ENCODE measurements at regions not wholly inside any gene's neighbourhood (a gene's known extent, or its start where the extent isn't known, plus 50 kb on each side); places are given as distances from the start of the nearest gene placed in this dataset.
"Not testable (repeated sequence)": the region's sequence is repeated elsewhere in the genome, so short reads cannot be mapped to it uniquely, and the experiment has no call there.

DNA sequence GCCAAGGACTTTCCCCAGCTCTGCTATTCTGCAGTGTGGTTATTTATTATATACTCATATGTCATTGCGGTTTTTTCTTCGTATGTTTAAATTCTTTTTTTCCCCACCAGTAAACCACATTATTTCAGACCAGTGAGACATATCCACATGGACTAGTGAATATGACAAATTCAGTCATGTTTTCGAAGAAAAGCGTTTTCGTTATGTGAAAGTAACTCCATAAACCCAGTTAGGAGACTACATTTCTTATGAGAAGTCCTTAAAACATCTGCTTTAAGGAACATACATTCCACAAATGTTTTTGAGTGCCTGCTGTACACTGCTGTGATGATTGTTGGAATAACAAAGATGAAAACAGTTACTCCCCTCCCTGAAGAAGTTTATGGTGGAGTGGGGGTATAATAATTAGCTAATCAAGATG lies 591.8 kb upstream of the CLINT1 start:
- TF ChIP-seq, protein P1, sequence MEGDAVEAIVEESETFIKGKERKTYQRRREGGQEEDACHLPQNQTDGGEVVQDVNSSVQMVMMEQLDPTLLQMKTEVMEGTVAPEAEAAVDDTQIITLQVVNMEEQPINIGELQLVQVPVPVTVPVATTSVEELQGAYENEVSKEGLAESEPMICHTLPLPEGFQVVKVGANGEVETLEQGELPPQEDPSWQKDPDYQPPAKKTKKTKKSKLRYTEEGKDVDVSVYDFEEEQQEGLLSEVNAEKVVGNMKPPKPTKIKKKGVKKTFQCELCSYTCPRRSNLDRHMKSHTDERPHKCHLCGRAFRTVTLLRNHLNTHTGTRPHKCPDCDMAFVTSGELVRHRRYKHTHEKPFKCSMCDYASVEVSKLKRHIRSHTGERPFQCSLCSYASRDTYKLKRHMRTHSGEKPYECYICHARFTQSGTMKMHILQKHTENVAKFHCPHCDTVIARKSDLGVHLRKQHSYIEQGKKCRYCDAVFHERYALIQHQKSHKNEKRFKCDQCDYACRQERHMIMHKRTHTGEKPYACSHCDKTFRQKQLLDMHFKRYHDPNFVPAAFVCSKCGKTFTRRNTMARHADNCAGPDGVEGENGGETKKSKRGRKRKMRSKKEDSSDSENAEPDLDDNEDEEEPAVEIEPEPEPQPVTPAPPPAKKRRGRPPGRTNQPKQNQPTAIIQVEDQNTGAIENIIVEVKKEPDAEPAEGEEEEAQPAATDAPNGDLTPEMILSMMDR (IDR thresholded peaks at IDR 0.05; ENCODE audit: insufficient read depth, missing control alignments) = no peak
- no peak for DNase-seq (ENCODE audit: insufficient read length, low spot score)
- no peak for FAIRE-seq

DNA sequence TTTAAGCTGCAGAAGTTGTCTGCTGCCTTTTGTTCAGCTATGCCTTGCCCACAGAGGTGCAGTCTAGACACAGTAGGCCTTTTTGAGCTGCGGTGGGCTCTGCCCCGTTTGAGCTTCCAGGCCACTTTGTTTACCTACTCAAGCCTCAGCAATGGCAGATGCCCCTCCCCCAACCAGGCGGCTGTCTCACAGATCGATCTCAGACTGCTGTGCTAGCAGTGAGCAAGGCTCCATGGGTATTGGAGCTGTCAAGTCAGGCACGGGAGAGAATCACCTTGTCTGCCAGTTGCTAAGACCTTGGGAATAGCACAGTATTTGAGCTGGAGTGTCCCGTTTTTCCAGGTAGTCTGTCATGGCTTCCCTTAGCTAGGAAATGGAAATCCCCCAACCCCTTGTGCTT lies 587.8 kb upstream of the CLINT1 start:
- FAIRE-seq; DNase-seq (ENCODE audit: insufficient read length, low spot score): not testable (repeated sequence)

DNA sequence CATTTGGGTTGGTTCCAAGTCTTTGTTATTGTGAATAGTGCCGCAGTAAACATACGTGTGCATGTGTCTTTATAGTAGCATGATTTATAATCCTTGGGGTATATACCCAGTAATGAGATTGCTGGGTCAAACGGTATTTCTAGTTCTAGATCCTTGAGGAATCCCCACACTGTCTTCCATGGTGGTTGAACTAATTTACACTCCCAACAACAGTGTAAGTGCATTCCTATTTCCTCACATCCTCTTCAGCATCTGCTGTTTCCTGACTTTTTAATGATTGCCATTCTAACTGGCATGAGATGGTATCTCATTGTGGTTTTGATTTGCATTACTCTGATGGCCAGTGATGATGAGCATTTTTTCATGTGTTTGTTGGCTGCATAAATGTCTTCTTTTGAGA lies 580.3 kb upstream of the CLINT1 start:
- FAIRE-seq; DNase-seq (ENCODE audit: insufficient read length, low spot score): not testable (repeated sequence)

DNA sequence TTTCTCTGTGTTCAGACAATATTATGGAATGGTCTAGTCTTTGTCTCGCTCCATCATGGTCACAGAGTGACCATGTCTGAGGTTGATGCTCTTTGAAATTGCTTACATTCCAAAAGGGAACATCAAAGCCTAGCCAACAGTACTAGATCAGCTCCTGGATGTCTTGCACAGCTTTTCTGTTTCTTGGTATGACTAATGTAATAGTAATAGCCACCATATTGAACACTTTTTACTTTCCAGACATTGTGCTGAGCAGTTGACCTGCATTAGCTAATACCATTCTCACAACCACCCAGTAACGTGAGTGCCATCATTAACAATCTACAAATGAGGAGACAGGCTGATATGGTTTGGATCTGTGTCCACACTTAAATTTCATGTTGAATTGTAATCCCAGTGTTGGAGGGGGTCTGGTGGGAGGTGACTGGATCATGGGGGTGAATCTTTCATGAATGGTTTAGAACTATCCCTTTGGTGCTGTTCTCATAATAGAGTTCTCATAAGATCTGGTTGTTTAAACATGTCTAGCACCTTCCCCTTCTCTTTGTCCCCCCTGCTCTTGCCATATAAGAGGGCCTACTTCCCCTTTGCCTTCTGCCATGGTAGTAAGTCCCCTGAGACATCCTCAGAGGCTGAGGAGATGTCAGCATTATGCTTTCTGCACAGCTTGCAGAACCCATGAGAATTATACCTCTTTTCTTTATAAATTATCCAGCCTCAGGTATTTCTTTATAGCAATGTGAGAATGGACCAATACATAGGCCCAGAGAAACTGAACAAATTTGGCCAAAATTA lies 577.5 kb upstream of the CLINT1 start:
- FAIRE-seq (no peak), DNase-seq (ENCODE audit: insufficient read length, low spot score) (no peak)
- TF ChIP-seq, protein P1 (IDR thresholded peaks at IDR 0.05; ENCODE audit: insufficient read depth, missing control alignments) = no peak

DNA sequence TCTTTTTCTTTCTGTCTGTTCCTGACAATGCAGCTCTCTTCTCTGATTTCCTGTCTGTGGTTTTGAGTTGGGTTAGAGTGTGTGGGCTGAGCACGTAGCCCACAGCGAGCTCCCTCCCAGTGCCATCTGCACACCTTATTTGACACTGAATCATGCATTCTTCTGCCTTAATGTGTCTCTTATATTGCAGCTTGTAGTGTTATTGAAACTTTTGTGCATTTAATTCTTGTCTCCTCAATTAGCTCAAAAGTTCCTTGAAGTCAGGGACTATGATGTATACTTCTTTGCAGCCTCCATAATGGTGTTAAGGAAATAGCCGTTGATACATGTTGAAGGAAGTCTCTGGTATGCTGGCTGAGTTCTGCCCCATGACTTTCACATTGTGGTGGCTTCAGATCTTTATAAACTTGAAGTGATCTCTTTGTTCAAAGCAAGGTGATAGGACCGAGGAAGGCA lies 576.2 kb upstream of the CLINT1 start:
- no peak for DNase-seq (ENCODE audit: insufficient read length, low spot score)
- FAIRE-seq = no peak
- TF ChIP-seq, protein P1 (IDR thresholded peaks at IDR 0.05; ENCODE audit: insufficient read depth, missing control alignments) = no peak

DNA sequence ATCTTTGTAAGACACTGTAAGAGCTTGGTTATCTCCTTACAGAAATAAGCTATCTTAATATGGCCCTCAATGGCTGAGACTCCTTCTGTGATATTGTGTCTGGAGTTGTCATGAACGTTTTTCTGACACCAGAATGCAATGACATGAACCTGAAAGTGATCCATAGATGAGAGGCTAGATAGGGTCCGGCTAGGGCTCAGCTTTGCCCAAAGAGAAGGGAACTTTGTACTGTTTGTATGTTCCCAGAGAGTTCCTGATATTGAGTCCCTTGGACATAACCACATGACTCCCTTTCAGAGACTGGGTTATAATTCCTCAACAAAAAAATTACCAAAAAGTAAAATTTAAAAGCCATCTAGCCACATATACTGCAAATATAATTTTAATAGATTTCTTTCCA lies 575.8 kb upstream of the CLINT1 start:
- TF ChIP-seq, protein P1 (IDR thresholded peaks at IDR 0.05; ENCODE audit: insufficient read depth, missing control alignments) = no peak
- no peak for DNase-seq (ENCODE audit: insufficient read length, low spot score)
- no peak for FAIRE-seq

DNA sequence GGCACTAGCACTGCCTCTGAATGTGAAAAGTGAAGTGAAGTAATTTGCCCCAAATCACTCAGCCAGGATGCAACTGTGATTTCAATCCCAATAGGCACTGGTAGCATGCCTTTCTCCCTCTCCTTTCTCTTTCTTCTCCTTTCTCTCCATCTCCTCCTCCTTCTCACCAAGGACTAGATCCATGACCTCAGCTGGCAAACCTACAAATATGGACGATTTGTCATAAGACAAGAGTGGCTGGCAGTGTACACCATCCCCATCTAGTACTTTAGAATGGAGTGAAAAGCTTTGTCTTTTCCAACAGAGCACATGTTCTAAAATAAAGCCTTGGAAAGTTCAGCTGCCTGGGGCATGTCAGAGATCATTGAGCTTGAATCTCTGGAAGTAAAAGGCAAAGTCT lies 574.7 kb upstream of the CLINT1 start:
- no peak for FAIRE-seq
- DNase-seq (ENCODE audit: insufficient read length, low spot score) = no peak
- TF ChIP-seq, protein P1 (IDR thresholded peaks at IDR 0.05; ENCODE audit: insufficient read depth, missing control alignments) = no peak

DNA sequence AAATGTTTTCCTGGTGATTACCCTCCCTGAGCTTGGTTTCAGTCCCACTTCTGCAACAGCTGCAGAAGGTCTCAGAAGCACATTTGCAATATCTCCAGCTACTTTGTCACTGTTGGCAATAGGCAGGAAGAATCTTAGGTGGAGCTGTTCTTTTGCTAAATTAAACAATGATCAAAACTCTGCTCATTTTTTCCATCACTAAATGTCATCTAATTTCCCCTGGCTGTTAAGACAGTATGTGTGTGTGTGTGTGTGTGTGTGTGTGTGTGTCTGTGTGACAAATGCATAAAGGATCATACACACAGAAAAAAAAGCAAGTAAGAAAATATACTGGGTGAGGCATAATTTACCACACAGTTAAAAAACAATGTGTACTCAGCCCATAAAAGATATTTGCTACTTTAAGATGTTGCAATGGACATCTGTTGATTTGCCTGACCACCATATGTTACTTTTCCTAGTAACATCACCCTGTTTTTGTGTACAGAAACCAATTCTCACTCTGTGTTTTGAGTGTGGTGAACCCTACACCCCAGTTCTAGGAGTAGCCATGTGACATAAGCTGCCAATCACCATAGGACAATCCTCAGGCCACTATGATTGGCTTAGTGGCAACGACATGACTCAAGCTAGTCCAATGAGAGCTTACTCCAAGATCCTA lies 572.6 kb upstream of the CLINT1 start:
- DNase-seq (ENCODE audit: insufficient read length, low spot score) (no peak), FAIRE-seq (no peak)
- TF ChIP-seq, protein P1 (IDR thresholded peaks at IDR 0.05; ENCODE audit: insufficient read depth, missing control alignments) = no peak

All from D721Med (cell line).